ENCODE measurements at regions not wholly inside any gene's neighbourhood (a gene's known extent, or its start where the extent isn't known, plus 50 kb on each side); places are given as distances from the start of the nearest gene placed in this dataset.

DNA sequence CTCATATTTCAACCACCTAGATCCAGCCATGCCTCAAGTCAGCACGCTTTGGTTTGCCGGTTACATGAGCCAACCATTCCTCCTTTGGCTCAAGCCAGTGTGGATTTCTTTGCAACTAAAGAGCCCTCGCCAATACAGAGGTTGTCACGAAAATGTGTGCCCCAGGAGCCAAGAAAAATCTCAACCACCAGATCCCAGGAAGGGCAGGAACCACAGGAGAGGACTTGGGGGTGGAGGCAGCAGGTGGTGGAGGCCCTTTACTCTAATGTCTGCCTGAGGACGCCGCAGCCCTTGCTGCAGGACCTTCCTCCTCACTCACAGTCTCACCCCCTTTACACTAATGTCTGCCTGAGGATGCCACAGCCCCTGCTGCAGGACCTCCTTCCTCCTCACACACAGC, 144.8 kb upstream of the PHACTR3 start:
- TF ChIP-seq, protein P1, sequence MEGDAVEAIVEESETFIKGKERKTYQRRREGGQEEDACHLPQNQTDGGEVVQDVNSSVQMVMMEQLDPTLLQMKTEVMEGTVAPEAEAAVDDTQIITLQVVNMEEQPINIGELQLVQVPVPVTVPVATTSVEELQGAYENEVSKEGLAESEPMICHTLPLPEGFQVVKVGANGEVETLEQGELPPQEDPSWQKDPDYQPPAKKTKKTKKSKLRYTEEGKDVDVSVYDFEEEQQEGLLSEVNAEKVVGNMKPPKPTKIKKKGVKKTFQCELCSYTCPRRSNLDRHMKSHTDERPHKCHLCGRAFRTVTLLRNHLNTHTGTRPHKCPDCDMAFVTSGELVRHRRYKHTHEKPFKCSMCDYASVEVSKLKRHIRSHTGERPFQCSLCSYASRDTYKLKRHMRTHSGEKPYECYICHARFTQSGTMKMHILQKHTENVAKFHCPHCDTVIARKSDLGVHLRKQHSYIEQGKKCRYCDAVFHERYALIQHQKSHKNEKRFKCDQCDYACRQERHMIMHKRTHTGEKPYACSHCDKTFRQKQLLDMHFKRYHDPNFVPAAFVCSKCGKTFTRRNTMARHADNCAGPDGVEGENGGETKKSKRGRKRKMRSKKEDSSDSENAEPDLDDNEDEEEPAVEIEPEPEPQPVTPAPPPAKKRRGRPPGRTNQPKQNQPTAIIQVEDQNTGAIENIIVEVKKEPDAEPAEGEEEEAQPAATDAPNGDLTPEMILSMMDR (IDR thresholded peaks at IDR 0.05), result no peak
- no peak for TF ChIP-seq POLR2A (IDR thresholded peaks at IDR 0.05)

Data from Peyer's patch (tissue), 4 donors.